Hepatocyte (in vitro differentiated cells): ENCODE measurements at regions not wholly inside any gene's neighbourhood (a gene's known extent, or its start where the extent isn't known, plus 50 kb on each side); places are given as distances from the start of the nearest gene placed in this dataset.

Experiments used
- DNase-seq: peaks from one replicate; pipeline ENCODE4 v3.0.0-alpha.2; 2016; ENCODE audit warnings: low spot score
- H2AFZ ChIP-seq: fragments of 200-600 bp; sonication (generic); 2 replicates; pipeline ENCODE4 v1.6.0; 2016; ENCODE audit warnings: antibody characterized with exemption, mild to moderate bottlenecking
- H3K27ac ChIP-seq: fragments of 200-600 bp; sonication (generic); 2 replicates; pipeline ENCODE4 v1.5.1; 2016; ENCODE audit warnings: mild to moderate bottlenecking
- H3K27me3 ChIP-seq: fragments of 200-600 bp; sonication (generic); 2 replicates; pipeline ENCODE4 v1.6.1; 2016
- H3K36me3 ChIP-seq: fragments of 200-600 bp; sonication (generic); replicated peaks from 2 replicates; pipeline ENCODE4 v1.5.1; 2016; ENCODE audit warnings: low read depth; ENCODE audit not compliant: insufficient read depth
- H3K4me1 ChIP-seq: fragments of 200-600 bp; sonication (generic); 2 replicates; pipeline ENCODE4 v1.5.1; 2016; ENCODE audit warnings: mild to moderate bottlenecking, moderate library complexity; ENCODE audit not compliant: insufficient read depth
- H3K4me2 ChIP-seq: fragments of 200-600 bp; sonication (generic); 2 replicates; pipeline ENCODE4 v1.6.0; 2016
- H3K4me3 ChIP-seq: fragments of 200-600 bp; sonication (generic); 2 replicates; pipeline ENCODE4 v1.5.1; 2016; ENCODE audit warnings: mild to moderate bottlenecking
- H3K79me2 ChIP-seq: fragments of 200-600 bp; sonication (generic); 2 replicates; pipeline ENCODE4 v1.6.0; 2017; ENCODE audit warnings: mild to moderate bottlenecking
- H3K9me2 ChIP-seq: fragments of 200-600 bp; sonication (generic); replicated peaks from 2 replicates; pipeline ENCODE4 v1.6.0; 2017; ENCODE audit warnings: mild to moderate bottlenecking; ENCODE audit not compliant: insufficient read depth
- H3K9me3 ChIP-seq: fragments of 200-600 bp; sonication (generic); 2 replicates; pipeline ENCODE4 v1.5.1; 2016; ENCODE audit warnings: low read depth, mild to moderate bottlenecking
- H4K20me1 ChIP-seq: fragments of 200-600 bp; sonication (generic); 2 replicates; pipeline ENCODE4 v1.6.0; 2016; ENCODE audit warnings: mild to moderate bottlenecking; ENCODE audit not compliant: insufficient read depth, poor library complexity, severe bottlenecking
- CTCF ChIP-seq: fragments of 200-600 bp; sonication (generic); IDR thresholded peaks from 2 replicates; pipeline ENCODE4 v1.5.1; 2016; ENCODE audit warnings: antibody characterized with exemption, mild to moderate bottlenecking; ENCODE audit not compliant: poor library complexity
- EZH2 ChIP-seq: fragments of 200-600 bp; sonication (generic); IDR thresholded peaks from 2 replicates; pipeline ENCODE4 v1.6.1; 2016; ENCODE audit warnings: antibody characterized with exemption, mild to moderate bottlenecking, borderline replicate concordance
- EZH2phosphoT487 ChIP-seq: fragments of 200-600 bp; sonication (generic); IDR thresholded peaks from one replicate; pipeline ENCODE4 v1.6.1; 2018; ENCODE audit warnings: antibody characterized with exemption, mild to moderate bottlenecking, low read depth, moderate library complexity; ENCODE audit not compliant: unreplicated experiment, severe bottlenecking
- WGBS: methylation state at CpG from one replicate; pipeline ENCODE4 v1.1.6; 2016; ENCODE audit warnings: low lambda C conversion rate; ENCODE audit errors: missing lambda C conversion rate; 5-methylcytosine and 5-hydroxymethylcytosine counted together

GRCh38 chr2:64749446-64749845 lies 95.7 kb upstream of the SERTAD2 start:
- Histone ChIP-seq H3K4me2 (peak overlapping the region; percentile 78), H3K27me3 (no peaks in the 10 kb centered on the region), H3K9me2 (no peaks in the 10 kb centered on the region), H3K4me3 (peak overlapping the region; percentile 41), H3K9me3 (no peaks in the 10 kb centered on the region), H3K4me1 (peaks cover 16% of the 10 kb centered on the region), H3K36me3 (no peaks in the 10 kb centered on the region), H4K20me1 (no peaks in the 10 kb centered on the region), H3K79me2 (peaks cover 18% of the 10 kb centered on the region), H2AFZ (peak overlapping the region; percentile 77), H3K27ac (peak overlapping the region; percentile 96)
- 24% methylated on average over 4 of the region's 4 CpGs for WGBS
- TF ChIP-seq CTCF (no peak), EZH2 (no peak), EZH2phosphoT487 (no peak)
- no peak for DNase-seq

- H3K27ac ChIP-seq, result peak overlapping the region; percentile 96
- no peaks in the 10 kb centered on the region for H3K36me3 ChIP-seq
- no peaks in the 10 kb centered on the region for H3K9me3 ChIP-seq
- H2AFZ ChIP-seq, result peak overlapping the region; percentile 77
- peaks cover 18% of the 10 kb centered on the region for H3K79me2 ChIP-seq
- no peaks in the 10 kb centered on the region for H3K9me2 ChIP-seq
- peak; percentile 74 for DNase-seq
- 2% methylated on average over 32 of the region's 38 CpGs for WGBS
- H3K4me1 ChIP-seq, result peaks cover 16% of the 10 kb centered on the region
- H4K20me1 ChIP-seq, result no peaks in the 10 kb centered on the region
- peak; percentile 20 for TF ChIP-seq CTCF
- TF ChIP-seq EZH2, result no peak
- no peaks in the 10 kb centered on the region for H3K27me3 ChIP-seq
- peak overlapping the region; percentile 41 for H3K4me3 ChIP-seq
- peak overlapping the region; percentile 78 for H3K4me2 ChIP-seq
These were observed 96.5 kb upstream of the SERTAD2 start for GRCh38 chr2:64750001-64750816.

GRCh38 chr2:64750817-64751285 lies 97.1 kb upstream of the SERTAD2 start:
- H3K4me3 ChIP-seq, result peak overlapping the region; percentile 41
- H3K27me3 ChIP-seq, result no peaks in the 10 kb centered on the region
- TF ChIP-seq EZH2 (no peak), CTCF (no peak), EZH2phosphoT487 (no peak)
- no peaks in the 10 kb centered on the region for H3K9me2 ChIP-seq
- WGBS, result 0% methylated on average over 22 of the region's 43 CpGs
- H3K4me1 ChIP-seq, result peaks cover 16% of the 10 kb centered on the region
- H2AFZ ChIP-seq, result peak overlapping the region; percentile 77
- no peaks in the 10 kb centered on the region for H3K9me3 ChIP-seq
- H3K79me2 ChIP-seq, result peaks cover 18% of the 10 kb centered on the region
- no peaks in the 10 kb centered on the region for H4K20me1 ChIP-seq
- peak overlapping the region; percentile 96 for H3K27ac ChIP-seq
- peak overlapping the region; percentile 78 for H3K4me2 ChIP-seq
- peak; percentile 100 for DNase-seq
- H3K36me3 ChIP-seq, result no peaks in the 10 kb centered on the region
